ENCODE measurements at regions not wholly inside any gene's neighbourhood (a gene's known extent, or its start where the extent isn't known, plus 50 kb on each side); places are given as distances from the start of the nearest gene placed in this dataset.

DNA sequence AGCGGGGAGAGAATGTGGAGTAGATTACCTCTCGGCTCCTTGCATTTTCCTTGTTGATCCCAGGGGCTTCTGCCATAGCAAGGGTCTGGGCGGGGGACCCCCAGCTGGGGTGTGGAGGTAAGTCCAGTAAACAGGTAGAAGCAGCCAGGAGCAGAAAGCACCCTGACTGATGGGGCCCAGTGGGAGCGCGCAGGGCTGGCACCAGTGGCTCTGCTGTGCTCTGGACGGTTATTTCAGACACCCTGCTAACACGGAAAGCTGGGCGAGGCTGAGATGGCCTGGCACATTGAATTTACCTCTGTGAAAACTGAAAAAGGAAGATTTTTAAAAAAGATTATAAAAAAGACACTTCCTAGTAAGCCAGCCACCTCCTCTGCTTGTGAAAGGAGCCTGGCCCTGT lies 88.4 kb upstream of the CALM2 start:
- no peak for DNase-seq

- DNase-seq, result no peak
Observed at GRCh38 chr2:47264143-47264542, 87.8 kb upstream of the CALM2 start.

DNA sequence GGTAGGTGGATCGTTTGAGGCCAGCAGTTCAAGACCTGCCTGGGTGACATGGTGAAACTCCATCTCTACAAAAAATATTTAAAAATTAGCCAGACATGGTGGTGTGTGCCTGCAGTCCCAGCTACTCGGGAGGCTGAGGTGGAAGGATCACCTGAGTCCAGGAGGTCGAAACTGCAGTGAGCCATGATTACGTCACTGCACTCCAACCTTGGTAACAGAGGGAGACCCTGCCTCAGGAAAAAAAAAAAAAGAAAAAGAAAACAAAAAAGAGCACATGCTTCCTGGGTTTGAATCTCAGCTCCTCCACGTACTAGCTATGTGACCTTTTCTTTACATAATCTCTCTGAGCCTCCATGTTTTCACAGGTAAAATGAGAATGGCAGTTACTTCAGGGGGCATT lies 86.3 kb upstream of the CALM2 start:
- no peak for DNase-seq

DNA sequence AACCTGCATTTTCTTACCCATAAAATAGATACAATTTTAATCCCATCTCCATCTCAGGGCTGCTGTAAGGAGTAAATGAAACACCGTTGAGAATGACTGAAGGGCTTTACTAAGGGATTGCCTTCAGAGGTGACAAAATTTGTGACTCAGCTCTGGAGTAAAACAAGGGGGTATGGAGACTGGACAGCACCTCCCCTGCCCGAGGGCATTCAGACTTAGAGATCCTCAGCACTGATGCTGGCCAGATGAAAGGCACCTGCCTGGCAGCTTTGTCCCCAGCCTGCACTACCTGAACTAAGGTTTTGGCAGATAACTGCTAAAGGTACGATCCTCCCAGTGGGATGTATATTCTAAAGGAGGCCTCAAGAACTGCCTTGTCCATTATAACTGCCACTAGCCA lies 84.7 kb upstream of the CALM2 start:
- no peak for DNase-seq

DNA sequence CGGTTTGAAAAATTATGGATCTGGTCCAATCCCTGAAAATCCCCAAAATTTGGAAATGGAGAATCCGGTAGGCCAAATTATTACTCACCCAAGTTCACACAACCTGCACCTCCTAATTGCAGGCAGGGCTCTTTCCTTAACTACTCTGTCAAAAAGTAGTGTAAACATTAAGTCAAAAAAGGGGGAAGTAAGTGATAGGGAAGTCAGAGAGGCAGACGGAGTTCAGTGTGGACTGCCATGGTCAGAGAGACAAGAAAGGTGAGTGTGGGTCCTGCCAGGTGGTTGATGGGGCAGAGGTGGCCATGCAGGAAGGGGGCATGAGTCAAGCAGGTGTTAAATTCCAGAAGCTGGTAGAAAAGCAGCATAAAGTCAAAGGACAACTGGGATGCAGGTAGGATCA lies 83.5 kb upstream of the CALM2 start:
- DNase-seq, result no peak

- no peak for DNase-seq
Observed at GRCh38 chr2:47257946-47258348, 81.6 kb upstream of the CALM2 start.

DNA sequence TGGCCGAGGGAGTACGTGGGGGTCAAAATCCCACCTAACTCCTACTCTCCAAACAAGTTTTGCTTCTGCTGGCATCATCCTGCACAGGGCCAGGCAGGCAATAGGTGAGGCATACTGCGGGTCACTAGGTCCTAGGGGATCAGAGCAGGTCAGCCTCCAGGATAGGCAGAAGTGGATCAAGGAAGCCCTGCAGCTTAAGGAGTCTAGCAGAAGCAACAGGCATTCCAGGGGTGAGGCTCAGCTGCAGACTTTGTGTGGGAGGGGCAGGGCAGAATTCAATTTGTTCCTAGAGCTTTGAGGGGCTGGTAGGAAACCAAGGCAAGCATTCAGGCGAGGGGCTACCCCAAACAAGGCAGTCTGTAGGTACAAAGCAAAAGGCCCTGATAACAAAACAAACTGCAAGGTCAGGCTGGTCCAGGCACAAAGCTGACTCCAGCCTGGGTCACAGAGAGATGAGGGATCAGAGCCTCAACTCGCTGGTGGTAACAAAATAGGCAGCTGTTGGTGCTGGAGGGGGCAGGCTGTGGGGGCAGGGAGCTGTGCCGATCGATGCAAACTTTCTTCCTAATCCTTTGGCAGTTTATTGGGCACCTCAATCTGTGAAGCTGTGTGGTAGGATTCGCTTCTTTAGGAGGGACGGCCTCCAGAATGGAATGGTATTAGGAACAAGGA lies 80.2 kb upstream of the CALM2 start:
- no peak for DNase-seq

- DNase-seq, result no peak
Observed at GRCh38 chr2:47255794-47256193, 79.5 kb upstream of the CALM2 start.

DNA sequence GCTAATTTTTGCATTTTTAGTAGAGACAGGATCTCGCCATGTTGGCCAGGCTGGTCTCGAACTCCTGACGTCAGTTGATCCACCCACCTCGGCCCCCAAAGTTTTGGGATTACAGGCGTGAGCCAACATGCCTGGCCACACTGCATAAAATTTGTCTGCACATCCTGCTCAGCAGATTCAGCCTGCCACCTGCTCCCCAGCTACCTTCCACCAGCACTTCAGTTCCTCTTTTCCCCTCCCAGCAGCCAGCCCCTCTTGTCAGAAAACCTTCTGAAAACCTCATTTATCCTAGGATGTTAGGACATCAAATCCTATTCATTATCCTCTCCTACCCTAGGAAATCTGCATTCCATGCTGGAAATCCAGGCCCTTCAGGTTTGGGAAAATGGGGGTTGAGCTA lies 78.2 kb upstream of the CALM2 start:
- no peak for DNase-seq

GRCh38 chr2:47253447-47253846 lies 77.1 kb upstream of the CALM2 start:
- DNase-seq, result no peak

- no peak for DNase-seq
Observed at GRCh38 chr2:47251404-47251675, 75.0 kb upstream of the CALM2 start.

GRCh38 chr2:47250586-47251403 lies 74.5 kb upstream of the CALM2 start:
- no peak for DNase-seq

DNA sequence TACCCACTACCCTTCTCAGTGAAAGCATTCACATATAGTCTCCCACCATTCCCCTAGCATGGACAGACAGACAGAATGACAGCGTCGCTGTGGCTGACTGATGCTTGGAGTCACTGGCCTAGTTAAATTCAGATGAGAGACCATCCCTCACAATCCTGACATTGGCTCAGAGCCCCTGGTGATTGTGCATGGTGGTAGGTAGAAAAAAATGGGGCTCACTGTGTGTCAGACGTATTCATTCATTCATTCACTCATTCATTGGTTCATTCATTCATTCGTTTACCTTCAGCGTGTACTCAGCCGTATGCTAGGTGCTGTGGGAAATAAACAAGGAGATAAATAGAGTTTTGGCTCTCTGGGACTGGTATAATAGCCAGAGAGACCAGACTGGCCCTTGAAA lies 73.6 kb upstream of the CALM2 start:
- no peak for DNase-seq

DNA sequence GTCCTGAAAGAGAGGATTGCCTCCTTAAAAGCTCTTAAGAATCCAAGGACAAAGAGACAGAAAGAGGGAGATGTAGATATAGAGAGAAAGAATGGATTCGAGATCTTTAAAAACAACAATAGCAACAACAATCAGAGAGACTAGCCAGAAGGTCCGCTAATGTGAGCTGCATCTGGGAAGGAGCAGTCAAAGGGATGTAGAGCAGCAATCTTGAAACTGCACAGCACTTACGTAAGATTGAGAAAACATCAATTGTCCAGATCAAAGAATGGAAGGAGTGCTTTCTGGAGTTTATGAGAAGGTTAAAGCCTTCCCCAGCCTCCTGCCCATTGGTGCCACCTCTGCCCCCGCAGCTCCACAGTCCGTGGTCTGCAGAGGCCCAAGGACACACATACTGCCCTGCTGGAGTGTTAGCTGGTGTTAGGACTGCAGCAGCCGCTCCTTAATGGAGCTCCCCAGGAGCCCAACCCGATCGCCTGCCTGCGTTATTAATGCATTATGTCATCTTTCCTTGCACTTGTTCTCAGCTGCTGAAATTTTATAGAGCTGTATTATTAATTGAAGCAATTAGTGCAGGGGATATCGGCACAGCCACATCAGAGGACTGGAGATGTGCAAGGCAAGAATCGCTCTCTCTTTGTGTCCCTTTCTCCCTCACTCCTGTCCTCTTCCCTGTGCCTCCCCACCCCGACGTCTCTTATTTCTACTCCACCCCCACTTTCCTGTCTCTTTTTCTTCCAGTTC lies 73.0 kb upstream of the CALM2 start:
- no peak for DNase-seq

GRCh38 chr2:47243596-47244323 lies 67.4 kb upstream of the CALM2 start:
- no peak for DNase-seq

DNA sequence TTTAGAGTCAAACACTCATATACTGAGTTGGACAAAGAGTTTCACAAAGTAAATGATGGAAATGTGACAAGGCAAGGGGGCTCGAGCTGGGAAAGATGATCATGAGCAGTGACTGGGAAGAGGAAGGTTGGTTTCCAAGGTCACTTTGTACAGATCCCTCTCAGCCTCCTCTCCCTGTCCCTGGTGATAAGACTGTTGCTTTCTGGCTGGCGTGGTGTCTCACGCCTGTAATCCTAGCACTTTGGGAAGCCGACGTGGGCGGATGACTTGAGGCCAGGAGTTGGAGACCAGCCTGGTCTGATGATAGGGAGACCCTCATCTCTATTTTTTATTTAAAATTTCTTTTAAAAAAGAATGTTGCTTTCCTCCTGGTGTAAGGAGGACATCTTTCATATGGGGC lies 65.4 kb upstream of the CALM2 start:
- DNase-seq, result no peak

DNA sequence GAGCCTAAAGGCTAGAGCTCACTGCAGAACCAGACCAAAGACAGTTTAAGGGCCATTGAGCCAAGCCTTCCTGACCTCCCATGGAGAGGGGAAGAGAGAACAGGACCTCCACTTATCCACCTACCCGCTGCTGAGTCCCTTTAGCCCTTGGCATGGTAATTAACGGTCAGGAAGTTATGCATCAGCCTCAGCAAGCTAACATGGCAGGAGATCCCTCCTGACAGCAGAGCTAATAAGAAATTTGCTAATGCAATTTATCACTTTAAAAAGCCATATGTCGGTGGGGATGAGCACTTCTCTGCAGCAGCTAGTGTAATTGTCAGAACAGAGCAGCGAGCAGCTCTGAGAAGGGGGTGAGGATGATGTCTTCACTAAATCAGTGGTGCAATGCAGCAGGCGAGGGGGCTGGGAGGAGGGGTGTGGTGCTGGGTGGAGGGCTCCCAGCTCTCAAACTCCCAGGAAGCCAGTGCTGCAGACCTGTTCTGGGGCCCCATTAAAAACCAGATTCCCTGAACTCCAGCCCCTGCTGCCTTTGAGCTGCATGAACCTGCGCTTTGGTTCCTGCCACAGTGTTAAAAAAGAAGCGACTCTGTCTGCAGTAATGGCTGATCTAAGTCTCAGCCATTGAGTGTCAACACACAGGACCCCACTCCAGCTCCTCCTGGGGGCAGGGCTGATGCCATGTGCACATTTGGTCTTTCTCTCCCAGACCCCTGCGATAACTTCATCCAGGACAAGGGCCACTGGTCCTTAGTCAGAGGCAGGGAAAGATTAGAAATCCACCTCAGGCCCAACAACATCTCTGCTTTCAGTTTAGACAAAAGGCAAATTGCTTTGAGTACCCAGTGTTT lies 63.0 kb upstream of the CALM2 start:
- no peak for DNase-seq

DNA sequence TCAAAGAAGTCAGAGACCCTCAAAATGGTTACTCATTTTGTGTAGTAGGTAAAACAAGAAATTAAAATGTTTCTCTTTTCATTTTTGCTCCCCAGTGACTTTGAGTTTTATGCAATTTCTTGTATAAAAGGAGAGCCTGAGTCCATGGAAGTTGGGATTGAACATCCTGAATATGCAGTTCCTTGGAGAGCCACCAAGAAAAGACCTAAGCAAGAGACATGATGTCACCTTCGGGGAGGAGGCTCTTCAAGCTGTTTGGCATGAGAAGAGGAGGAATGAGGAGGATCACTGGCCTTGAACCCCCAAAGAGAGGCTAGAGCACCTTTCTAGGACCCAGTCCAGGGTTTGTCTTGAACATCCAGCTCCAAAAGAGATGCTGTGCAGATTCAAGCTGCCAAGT lies 62.3 kb upstream of the CALM2 start:
- no peak for DNase-seq

DNA sequence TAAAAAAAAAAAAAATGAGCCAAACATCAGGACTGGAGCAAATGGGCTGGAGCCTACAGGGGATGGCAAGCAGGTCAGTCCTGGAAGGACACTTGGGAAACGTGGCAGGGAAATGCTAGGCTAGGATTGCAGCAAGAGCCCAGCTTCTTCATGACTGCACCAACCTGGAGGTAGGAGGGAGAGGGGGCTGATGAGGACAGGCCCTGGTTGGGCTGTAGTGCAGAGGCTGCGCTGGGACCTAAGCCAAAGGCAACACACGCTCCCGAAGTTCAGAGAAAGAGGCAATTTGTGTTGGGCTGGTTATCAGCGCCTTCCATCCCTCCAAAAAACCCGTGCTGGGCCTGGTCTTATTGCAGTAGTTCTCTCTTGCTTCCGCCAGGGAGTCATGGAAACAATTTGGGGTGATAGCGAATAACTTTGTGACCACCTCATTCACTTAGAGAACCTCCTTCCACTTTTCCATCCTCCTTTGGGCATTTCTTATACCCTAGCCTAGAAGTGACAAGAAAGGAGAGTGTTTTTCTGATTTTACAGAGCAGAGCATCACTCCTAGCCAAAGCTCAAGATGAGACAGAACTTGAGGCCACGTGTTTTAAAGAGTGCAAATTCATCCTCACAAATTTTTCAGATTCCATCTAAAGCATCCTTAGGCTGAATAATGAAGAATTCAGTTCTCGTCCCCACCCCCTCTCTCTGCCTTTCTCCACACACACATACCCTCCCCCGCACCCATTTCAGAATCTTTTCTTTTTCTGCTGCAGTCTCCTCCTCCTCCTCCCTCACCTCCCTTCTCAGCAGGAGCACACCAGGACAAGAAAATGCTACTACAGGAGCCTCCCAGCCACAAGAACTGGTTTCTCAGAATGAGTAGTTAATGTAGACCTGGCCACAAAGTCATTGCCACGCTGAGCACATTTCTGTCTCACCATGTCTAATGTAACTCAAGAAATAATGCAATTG lies 61.3 kb upstream of the CALM2 start:
- DNase-seq, result no peak

DNA sequence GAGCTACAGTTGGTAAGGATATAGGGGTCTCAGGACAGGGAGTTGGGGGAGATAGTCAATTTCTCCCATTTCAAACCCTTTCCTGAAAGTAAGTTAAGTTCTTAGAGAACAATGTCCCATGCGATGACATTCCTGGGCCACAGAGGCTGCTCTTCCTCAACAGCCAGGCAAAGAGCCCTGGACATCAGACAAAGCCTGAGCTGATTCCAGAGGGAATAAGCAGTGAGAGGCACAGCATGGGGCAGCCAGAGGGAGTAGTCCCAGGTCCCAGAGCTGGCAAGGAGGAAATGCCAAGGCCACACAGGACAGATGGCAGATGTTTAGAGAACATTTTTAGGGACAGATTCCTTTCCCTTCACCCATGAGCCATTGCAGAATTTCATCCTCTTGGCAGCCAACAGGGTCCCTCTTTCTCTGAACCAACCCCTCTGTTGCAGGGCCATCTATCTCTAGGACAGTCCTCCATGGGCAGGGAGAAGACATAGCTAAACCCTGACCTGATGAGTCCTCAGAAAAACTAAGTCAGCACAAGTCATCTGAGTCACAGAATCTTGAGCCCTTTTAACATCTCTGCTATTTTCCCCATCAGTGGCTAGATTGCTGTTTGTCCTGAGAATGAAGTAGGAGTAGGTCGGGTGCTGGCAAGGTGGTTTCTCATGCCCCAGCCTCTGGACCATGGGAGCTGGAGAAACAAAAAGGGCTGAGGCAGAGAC lies 60.3 kb upstream of the CALM2 start:
- DNase-seq, result no peak

DNA sequence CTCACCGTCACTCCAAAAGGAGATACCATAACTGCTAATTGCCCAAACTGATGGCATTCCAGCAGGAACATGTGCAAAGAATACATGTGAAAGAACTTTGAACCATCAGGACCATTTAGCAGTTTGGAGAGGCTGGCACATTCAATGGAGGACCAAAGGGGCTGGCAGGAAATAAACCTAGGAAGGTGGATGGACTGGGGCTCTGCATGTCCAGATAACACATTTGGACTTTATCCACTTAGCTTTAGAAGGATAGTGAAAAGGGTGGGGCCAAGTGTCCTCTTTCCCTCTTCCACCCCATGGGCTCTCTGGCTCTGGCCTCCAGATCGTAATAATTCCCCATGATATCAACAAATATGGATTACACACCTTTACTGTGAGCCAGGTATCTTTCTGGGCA lies 58.8 kb upstream of the CALM2 start:
- no peak for DNase-seq
